Transverse colon (tissue), 4 donors: ENCODE measurements at regions not wholly inside any gene's neighbourhood (a gene's known extent, or its start where the extent isn't known, plus 50 kb on each side); places are given as distances from the start of the nearest gene placed in this dataset.
A peak's percentile ranks its signal among the peaks of the same experiment; 100 is the strongest.

ENCODE experiments used
- DNase-seq: peaks from one replicate; pipeline ENCODE4 v3.0.0-alpha.2; 2019
- H3K27ac ChIP-seq, 4 donors: fragments of 200-600 bp; sonication (generic); 2 replicates each; pipeline ENCODE4 v1.5.1; 2016 to 2018; ENCODE audit warnings: inconsistent platforms in 4 of 4
- H3K27me3 ChIP-seq: fragments of 200-600 bp; sonication (generic); 2 replicates; pipeline ENCODE4 v1.5.1; 2017; ENCODE audit warnings: inconsistent platforms
- H3K36me3 ChIP-seq, 4 donors: fragments of 200-600 bp; sonication (generic); 2 replicates each; pipeline ENCODE4 v1.5.1; 2017 to 2019; ENCODE audit warnings: inconsistent platforms in 4 of 4
- H3K4me1 ChIP-seq, 4 donors: fragments of 200-600 bp; sonication (generic); 2 replicates each; pipeline ENCODE4 v1.5.1; 2017 to 2020; ENCODE audit warnings: inconsistent platforms in 4 of 4
- H3K4me3 ChIP-seq, 4 donors: fragments of 200-600 bp; sonication (generic); 1 replicate in 1 of 4; 2 replicates in 3 of 4; pipeline versions ENCODE4 v1.5.1 to v1.6.1; 2017 to 2019; ENCODE audit warnings: inconsistent platforms in 4 of 4
- H3K9me3 ChIP-seq, 2 donors: fragments of 200-600 bp; sonication (generic); 2 replicates each; pipeline ENCODE4 v1.5.1; 2017 to 2019; ENCODE audit warnings: inconsistent platforms in 2 of 2
- EP300 ChIP-seq: sonication (generic); formaldehyde crosslinking; IDR thresholded peaks from one replicate; pipeline ENCODE4 v1.6.1; 2017; ENCODE audit warnings: antibody characterized with exemption, low read depth
- POLR2A ChIP-seq: fragments of 450-650 bp; IDR thresholded peaks from one replicate; pipeline ENCODE4 v1.6.1; 2016; ENCODE audit warnings: antibody characterized with exemption, mild to moderate bottlenecking, moderate library complexity
- POLR2AphosphoS5 ChIP-seq, 3 donors: sonication (generic); formaldehyde crosslinking; IDR thresholded peaks; one replicate each; pipeline ENCODE4 v1.6.1; 2016; ENCODE audit warnings: antibody characterized with exemption in 3 of 3
- WGBS, 2 donors: methylation state at CpG; one replicate each; pipeline ENCODE4 v1.1.5; 2018; ENCODE audit warnings: low coverage in 1 of 2; 5-methylcytosine and 5-hydroxymethylcytosine counted together
- in situ Hi-C, 4 donors: fragments of 200-750 bp; cut with MboI; loops; one replicate each; pipeline versions ENCODE4 v1.15.0 to v1.15.1; 2017; ENCODE audit warnings: low sequenced_read_pairs in 3 of 4, low pct_ligation_motif_present in 1 of 4, low pct_unique_long_range_greater_than_20kb in 1 of 4
- intact Hi-C: fragments of 100-400 bp; cut with DNase I; formaldehyde crosslinking; loops from one replicate; pipeline ENCODE4 v1.15.1; 2023; ENCODE audit warnings: low total_unique reads
- TF ChIP-seq, protein P1 (sequence below), 5 experiments: fragments of 200-600 bp in 3 of 5; fragments of 450-650 bp in 2 of 5; sonication (generic) in 3 of 5; IDR thresholded peaks; 1 replicate in 2 of 5; 2 replicates in 3 of 5; pipeline ENCODE4 v1.5.1; 2016 to 2017; ENCODE audit warnings: antibody characterized with exemption in 5 of 5, inconsistent platforms in 3 of 5, mild to moderate bottlenecking in 2 of 5, moderate library complexity in 1 of 5

DNA sequence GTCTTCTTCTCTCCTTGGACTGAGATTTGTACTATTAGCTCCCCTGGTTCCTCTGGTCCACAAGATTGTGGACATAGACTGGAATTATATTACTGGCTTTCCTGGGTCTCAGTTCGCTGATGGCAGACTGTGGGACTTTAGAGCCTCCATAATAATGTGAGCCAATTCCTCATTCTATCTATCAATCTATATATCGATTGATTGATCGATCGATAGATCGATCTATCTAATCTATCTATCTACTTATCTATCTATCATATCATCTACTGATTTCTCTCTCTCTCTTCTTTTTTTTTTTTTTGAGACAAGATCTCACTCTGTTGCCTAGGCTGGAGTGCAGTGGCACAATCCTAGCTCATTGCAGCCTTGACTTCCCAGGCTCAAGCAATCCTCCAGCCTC is 51.5 kb upstream of the DDR1 start:
- 92 to 97% methylated on average over 5 of the region's 5 CpGs for WGBS, 2 donors

DNA sequence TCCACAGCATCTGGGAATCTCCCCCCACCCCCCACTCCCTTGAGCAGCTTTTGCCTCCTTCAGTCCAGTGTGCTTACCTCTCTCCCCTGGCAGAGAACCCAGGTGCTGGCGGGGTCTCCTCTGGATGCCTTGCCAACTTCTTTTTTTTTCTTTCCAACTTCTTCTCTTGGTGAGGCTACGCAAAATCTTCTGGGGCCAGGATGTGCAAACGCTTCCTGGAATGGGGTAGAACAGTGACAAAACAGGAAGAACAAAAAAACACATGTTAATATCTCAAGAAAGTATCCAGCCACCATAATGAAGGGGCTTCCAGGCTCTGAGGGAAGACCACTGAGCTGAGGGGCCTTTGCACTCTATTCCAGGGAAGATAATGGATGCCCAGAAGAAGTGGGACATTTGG is 53.9 kb upstream of the DDR1 start:
- Histone ChIP-seq H3K4me3 (peak overlapping the region in 1 of 4 donors; percentile 25), H3K4me1 (peaks cover 7 to 32% (median 18%) of the 10 kb centered on the region in 4 donors), H3K27ac (peak overlapping the region in 3 of 4 donors; percentile 50 to 52 (median 51)), H3K27me3 (no peaks in the 10 kb centered on the region), H3K36me3 (no peaks in the 10 kb centered on the region), H3K9me3 (no peaks in the 10 kb centered on the region)
- TF ChIP-seq EP300 (no peak), POLR2AphosphoS5 (IDR thresholded peaks at IDR 0.05) (no peak), POLR2A (no peak)
- TF ChIP-seq, protein P1, sequence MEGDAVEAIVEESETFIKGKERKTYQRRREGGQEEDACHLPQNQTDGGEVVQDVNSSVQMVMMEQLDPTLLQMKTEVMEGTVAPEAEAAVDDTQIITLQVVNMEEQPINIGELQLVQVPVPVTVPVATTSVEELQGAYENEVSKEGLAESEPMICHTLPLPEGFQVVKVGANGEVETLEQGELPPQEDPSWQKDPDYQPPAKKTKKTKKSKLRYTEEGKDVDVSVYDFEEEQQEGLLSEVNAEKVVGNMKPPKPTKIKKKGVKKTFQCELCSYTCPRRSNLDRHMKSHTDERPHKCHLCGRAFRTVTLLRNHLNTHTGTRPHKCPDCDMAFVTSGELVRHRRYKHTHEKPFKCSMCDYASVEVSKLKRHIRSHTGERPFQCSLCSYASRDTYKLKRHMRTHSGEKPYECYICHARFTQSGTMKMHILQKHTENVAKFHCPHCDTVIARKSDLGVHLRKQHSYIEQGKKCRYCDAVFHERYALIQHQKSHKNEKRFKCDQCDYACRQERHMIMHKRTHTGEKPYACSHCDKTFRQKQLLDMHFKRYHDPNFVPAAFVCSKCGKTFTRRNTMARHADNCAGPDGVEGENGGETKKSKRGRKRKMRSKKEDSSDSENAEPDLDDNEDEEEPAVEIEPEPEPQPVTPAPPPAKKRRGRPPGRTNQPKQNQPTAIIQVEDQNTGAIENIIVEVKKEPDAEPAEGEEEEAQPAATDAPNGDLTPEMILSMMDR (IDR thresholded peaks at IDR 0.05) = no peak
- WGBS, 2 donors = 69% methylated on average over 3 of the region's 3 CpGs; no CpG with 5 or more reads in 1 of the 2 donors
- in situ Hi-C loops = no loop called here
- DNase-seq = no peak
- intact Hi-C loops = loop anchor here (10.0 kb wide), 1 partner anchor 254 kb away; no protein-coding TSS in a partner anchor

More for the DNA sequence above, 51.5 kb upstream of the DDR1 start:
- no peak overlapping the region for H3K4me3 ChIP-seq
- DNase-seq = no peak
- H3K27ac ChIP-seq = no peak overlapping the region
- H3K36me3 ChIP-seq = no peaks in the 10 kb centered on the region
- in situ Hi-C loops (no loop called here), intact Hi-C loops (loop anchor here (10.0 kb wide), 1 partner anchor 252 kb away; no protein-coding TSS in a partner anchor)
- H3K27me3 ChIP-seq = no peaks in the 10 kb centered on the region
- H3K4me1 ChIP-seq = peaks cover 3 to 16% (median 9%) of the 10 kb centered on the region in 4 donors
- H3K9me3 ChIP-seq = no peaks in the 10 kb centered on the region
- TF ChIP-seq POLR2A (no peak), EP300 (no peak)
- TF ChIP-seq, protein P1 (IDR thresholded peaks at IDR 0.05) = no peak

- in situ Hi-C loops = loop anchor here in 3 of 4 donors (5.0 to 10.0 kb wide), 6 partner anchors 45 to 255 kb away; partner anchors contain the start of genes FLOT1 (in 1 of the 3) and IER3 (in 1 of the 3)
- no peak for TF ChIP-seq EP300
- no peak for TF ChIP-seq POLR2AphosphoS5 (IDR thresholded peaks at IDR 0.05)
- TF ChIP-seq, protein P1 (IDR thresholded peaks at IDR 0.05) = no peak
- TF ChIP-seq POLR2A = no peak
- intact Hi-C loops = loop anchor here (2.0 to 10.0 kb wide), 3 partner anchors 47 to 255 kb away; partner anchors contain the start of genes FLOT1 and IER3
- Histone ChIP-seq H3K9me3 (no peaks in the 10 kb centered on the region), H3K36me3 (no peaks in the 10 kb centered on the region), H3K4me3 (peak overlapping the region in 1 of 4 donors; percentile 25), H3K27me3 (no peaks in the 10 kb centered on the region), H3K27ac (peak overlapping the region; percentile 50 to 72 (median 52)), H3K4me1 (peaks cover 7 to 37% (median 18%) of the 10 kb centered on the region in 4 donors)
- 77 to 90% methylated on average over 2 to 6 of the region's 6 CpGs for WGBS, 2 donors
- no peak for DNase-seq
Measured at GRCh38 chr6:30829639-30830255, 54.6 kb upstream of the DDR1 start.

GRCh38 chr6:30829033-30829432 is 55.3 kb upstream of the DDR1 start:
- Histone ChIP-seq H3K9me3 (no peaks in the 10 kb centered on the region), H3K27ac (peak overlapping the region; percentile 42 to 80 (median 70)), H3K36me3 (no peaks in the 10 kb centered on the region), H3K4me1 (peaks cover 7 to 42% (median 22%) of the 10 kb centered on the region in 4 donors), H3K27me3 (no peaks in the 10 kb centered on the region), H3K4me3 (peak overlapping the region in 1 of 4 donors; percentile 8)
- no peak for DNase-seq
- intact Hi-C loops = loop anchor here (2.0 to 5.0 kb wide), 2 partner anchors 48 to 87 kb away; partner anchors contain the start of genes FLOT1 and IER3
- WGBS, 2 donors = 81 to 82% methylated on average over 4 of the region's 4 CpGs
- TF ChIP-seq, protein P1 (IDR thresholded peaks at IDR 0.05) = no peak
- TF ChIP-seq POLR2A (no peak), EP300 (no peak), POLR2AphosphoS5 (IDR thresholded peaks at IDR 0.05) (no peak)
- in situ Hi-C loops = loop anchor here in 3 of 4 donors (5.0 to 10.0 kb wide), 6 partner anchors 46 to 256 kb away; partner anchors contain the start of genes FLOT1 (in 1 of the 3) and IER3 (in 1 of the 3)
